HCT116 (cell line): ENCODE measurements at regions not wholly inside any gene's neighbourhood (a gene's known extent, or its start where the extent isn't known, plus 50 kb on each side); places are given as distances from the start of the nearest gene placed in this dataset.

ENCODE experiments used
- ATAC-seq: fragments of 200-7000 bp; cut with Tn5 transposase; 2 replicates; pipeline ENCODE4 v1.9.1; 2020; ENCODE audit warnings: mild to moderate bottlenecking, moderate library complexity
- BruUV-seq: library from RNA; stranded (reverse); fragments of 400-500 nt; replicated peaks from 2 replicates; lab custom pipeline; 2021; lab: Mats Ljungman, UMichigan
- CTCF ChIA-PET: fragments of 300-600 bp; sonication (Branson Sonifier 250); formaldehyde crosslinking; loops from one replicate; lab custom pipeline; 2021; ENCODE audit warnings: antibody characterized with exemption; lab: Charles Lee
- POLR2A ChIA-PET: fragments of 300-600, 350-600 bp; sonication (Branson Sonifier 250); formaldehyde crosslinking; loops from one replicate; lab custom pipeline; 2021; ENCODE audit warnings: antibody characterized with exemption; lab: Charles Lee
- RAD21 ChIA-PET, 2 experiments: fragments of 300-600 bp; sonication (Branson Sonifier 250); formaldehyde crosslinking; loops; one replicate each; lab custom pipeline; 2023; ENCODE audit warnings: low total read pairs in 2 of 2; ENCODE audit not compliant: uncharacterized antibody in 2 of 2, unreplicated experiment in 2 of 2, low non-redundant PET in 1 of 2; lab: Charles Lee
- DNase-seq: peaks from one replicate; pipeline ENCODE4 v3.0.0-alpha.2; 2010; ENCODE audit warnings: low read depth, low spot score
- H2AFZ ChIP-seq: fragments of 200-600 bp; shearing (Covaris generic), sonication (generic); 2 replicates; pipeline ENCODE4 v1.6.1; 2017; ENCODE audit warnings: low read depth, mixed run types, mixed read lengths, antibody characterized with exemption, low read length; ENCODE audit not compliant: poor library complexity, severe bottlenecking
- H3K27ac ChIP-seq: 2 replicates; pipeline ENCODE4 v1.5.1; 2012; ENCODE audit warnings: low read depth, low read length
- H3K27me3 ChIP-seq: fragments of 200-600 bp; sonication (generic); 2 replicates; pipeline ENCODE4 v1.6.1; 2016; ENCODE audit warnings: mixed run types, low read length, mixed read lengths; ENCODE audit not compliant: insufficient read depth
- H3K36me3 ChIP-seq, 2 experiments: fragments of 200-500 bp in 1 of 2; fragments of 200-600 bp in 1 of 2; sonication (Bioruptor generic) in 1 of 2; sonication (generic) in 1 of 2; 2 replicates each; pipeline versions ENCODE4 v1.5.1 to v1.6.1; 2014 to 2016; ENCODE audit warnings: low read length in 2 of 2, inconsistent platforms in 1 of 2, mixed read lengths in 1 of 2, mixed run types in 1 of 2; ENCODE audit not compliant: insufficient read depth in 2 of 2, control insufficient read depth in 1 of 2
- H3K4me1 ChIP-seq, 2 experiments: fragments of 200-600 bp in 1 of 2; sonication (generic) in 1 of 2; 2 replicates each; pipeline versions ENCODE4 v1.5.1 to v1.6.1; 2012 to 2017; ENCODE audit warnings: low read length in 2 of 2, inconsistent platforms in 1 of 2, mild to moderate bottlenecking in 1 of 2, mixed read lengths in 1 of 2, mixed run types in 1 of 2, moderate library complexity in 1 of 2; ENCODE audit not compliant: insufficient read depth in 2 of 2, control insufficient read depth in 1 of 2
- H3K4me2 ChIP-seq: fragments of 200-600 bp; sonication (generic); 2 replicates; pipeline ENCODE4 v1.6.1; 2017; ENCODE audit warnings: mixed run types, low read length, mixed read lengths
- H3K4me3 ChIP-seq, 2 experiments: fragments of 200-600 bp in 1 of 2; sonication (generic) in 1 of 2; replicated peaks in 1 of 2; 2 replicates each; pipeline ENCODE4 v1.5.1; 2011 to 2016; ENCODE audit warnings: low read length in 2 of 2, control low read depth in 1 of 2, low read depth in 1 of 2, mild to moderate bottlenecking in 1 of 2, mixed read lengths in 1 of 2, mixed run types in 1 of 2
- H3K79me2 ChIP-seq: fragments of 200-600 bp; sonication (generic); 2 replicates; pipeline ENCODE4 v1.6.1; 2017; ENCODE audit warnings: mild to moderate bottlenecking, mixed run types, low read length, moderate library complexity, mixed read lengths; ENCODE audit not compliant: insufficient read depth
- H3K9ac ChIP-seq: fragments of 200-600 bp; sonication (generic); 2 replicates; pipeline ENCODE4 v1.6.1; 2016; ENCODE audit warnings: low read length, mixed read lengths
- H3K9me2 ChIP-seq: fragments of 200-600 bp; sonication (generic), shearing (Covaris generic); 2 replicates; pipeline ENCODE4 v1.6.1; 2017; ENCODE audit warnings: mixed run types, mild to moderate bottlenecking, moderate library complexity; ENCODE audit not compliant: insufficient read depth
- H3K9me3 ChIP-seq, 2 experiments: fragments of 200-500 bp in 1 of 2; fragments of 200-600 bp in 1 of 2; sonication (Bioruptor generic) in 1 of 2; sonication (generic) in 1 of 2; 2 replicates each; pipeline ENCODE4 v1.6.1; 2014 to 2017; ENCODE audit warnings: low read length in 2 of 2, mixed read lengths in 2 of 2, inconsistent platforms in 1 of 2, low read depth in 1 of 2, mild to moderate bottlenecking in 1 of 2, mixed run types in 1 of 2, moderate library complexity in 1 of 2; ENCODE audit not compliant: control insufficient read depth in 1 of 2, insufficient read depth in 1 of 2
- H4K20me1 ChIP-seq: fragments of 200-600 bp; sonication (generic), shearing (Covaris generic); 2 replicates; pipeline ENCODE4 v1.6.1; 2017; ENCODE audit warnings: mixed run types, mild to moderate bottlenecking, moderate library complexity; ENCODE audit not compliant: insufficient read depth
- ATF3 ChIP-seq: IDR thresholded peaks from 2 replicates; pipeline ENCODE4 v1.6.1; 2012
- CBX3 ChIP-seq: IDR thresholded peaks from 2 replicates; pipeline ENCODE4 v1.6.1; 2012; ENCODE audit warnings: low read depth
- CEBPB ChIP-seq: IDR thresholded peaks from 2 replicates; pipeline ENCODE4 v1.6.1; 2012; ENCODE audit warnings: low read depth
- EGR1 ChIP-seq: IDR thresholded peaks from 2 replicates; pipeline ENCODE4 v1.6.1; 2012; ENCODE audit warnings: low read depth
- EZH2phosphoT487 ChIP-seq: fragments of 200-600 bp; IDR thresholded peaks from 2 replicates; pipeline ENCODE4 v1.6.1; 2018; ENCODE audit warnings: antibody characterized with exemption, borderline replicate concordance
- POLR2A ChIP-seq: IDR thresholded peaks from 2 replicates; pipeline ENCODE4 v1.7.0; 2011; ENCODE audit warnings: borderline replicate concordance; ENCODE audit not compliant: insufficient read depth, insufficient read length; ENCODE audit errors: extremely low read depth
- RAD21 ChIP-seq: IDR thresholded peaks from 2 replicates; pipeline ENCODE4 v1.6.1; 2012; ENCODE audit warnings: low read depth, mild to moderate bottlenecking
- SIN3A ChIP-seq: IDR thresholded peaks from 2 replicates; pipeline ENCODE4 v1.6.1; 2012; ENCODE audit warnings: low read depth
- ZFX ChIP-seq: fragments of 450-650 bp; IDR thresholded peaks from 2 replicates; pipeline ENCODE4 v1.6.1; 2017
- ZNF274 ChIP-seq: fragments of 200-500 bp; sonication (Bioruptor generic); IDR thresholded peaks from 2 replicates; pipeline ENCODE4 v1.6.1; 2014; ENCODE audit warnings: mild to moderate bottlenecking, low read depth, low read length, inconsistent platforms
- intact Hi-C: fragments of 100-400 bp; cut with micrococcal nuclease; formaldehyde crosslinking; loops from 2 replicates; pipeline ENCODE4 v1.10.0; 2022

DNA sequence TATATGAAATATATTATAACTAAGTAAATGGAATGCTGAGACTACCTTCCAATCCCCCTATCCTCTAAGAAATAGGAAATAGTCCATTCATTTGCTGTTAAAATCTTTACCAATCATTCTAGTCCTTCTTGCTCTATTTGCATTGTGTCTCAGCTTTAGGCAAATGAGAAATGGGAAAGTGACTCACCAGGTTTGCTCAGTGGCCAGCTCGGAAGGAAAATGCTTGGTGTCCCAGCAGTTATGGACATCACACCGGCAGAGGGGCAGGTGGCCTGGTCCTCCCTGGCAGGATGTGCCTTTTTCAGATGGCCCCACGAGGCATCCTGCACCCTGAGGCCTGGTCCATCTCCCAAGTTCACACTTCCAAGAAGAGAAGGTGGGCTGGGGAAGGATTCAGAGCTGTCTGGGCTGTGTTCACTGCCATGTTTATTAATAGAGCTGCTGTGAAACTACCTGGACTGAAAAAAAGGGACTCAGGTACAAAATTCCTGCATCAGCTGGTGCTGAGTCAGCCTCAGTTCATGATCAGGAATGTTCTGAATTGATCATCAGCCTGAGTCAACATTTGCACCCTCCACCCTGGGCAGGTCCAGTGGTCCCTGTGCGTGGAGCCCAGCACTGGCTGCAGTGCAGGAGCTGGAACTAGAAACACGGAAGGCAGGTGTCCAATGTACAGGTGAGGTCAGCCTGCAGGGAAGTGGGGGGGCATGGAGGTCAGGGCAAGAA lies 60.1 kb upstream of the ARL4C start:
- BruUV-seq, result no TSS peak
- no peaks in the 10 kb centered on the region for H3K36me3 ChIP-seq
- no peaks in the 10 kb centered on the region for H3K27me3 ChIP-seq
- intact Hi-C loops, result loop anchor here (10.0 kb wide), 1 partner anchor 1188 kb away; no protein-coding TSS in a partner anchor
- ChIA-PET CTCF (interaction anchor here (2.7 kb wide), 1 partner anchor 560 kb away, joined by 13 read pairs; no protein-coding TSS in a partner anchor), RAD21 (no interaction called here), POLR2A (interaction anchor here (1.1 kb wide), 1 partner anchor 550 kb away, joined by 3 read pairs; no protein-coding TSS in a partner anchor)
- no peak overlapping the region for H3K9ac ChIP-seq
- no peak overlapping the region for H3K4me3 ChIP-seq
- DNase-seq, result no peak
- H3K4me1 ChIP-seq, result no peaks in the 10 kb centered on the region
- no peaks in the 10 kb centered on the region for H3K9me3 ChIP-seq
- no peaks in the 10 kb centered on the region for H4K20me1 ChIP-seq
- no peaks in the 10 kb centered on the region for H3K79me2 ChIP-seq
- no peak overlapping the region for H3K4me2 ChIP-seq
- H3K27ac ChIP-seq, result no peak overlapping the region
- ATAC-seq, result no peak
- H3K9me2 ChIP-seq, result no peaks in the 10 kb centered on the region
- TF ChIP-seq EGR1 (no peak), CBX3 (no peak), ZNF274 (no peak), CEBPB (no peak), ZFX (no peak), SIN3A (no peak), RAD21 (no peak), EZH2phosphoT487 (no peak), POLR2A (no peak), ATF3 (no peak)
- no peak overlapping the region for H2AFZ ChIP-seq
